ENCODE measurements at regions not wholly inside any gene's neighbourhood (a gene's known extent, or its start where the extent isn't known, plus 50 kb on each side); places are given as distances from the start of the nearest gene placed in this dataset.

DNA sequence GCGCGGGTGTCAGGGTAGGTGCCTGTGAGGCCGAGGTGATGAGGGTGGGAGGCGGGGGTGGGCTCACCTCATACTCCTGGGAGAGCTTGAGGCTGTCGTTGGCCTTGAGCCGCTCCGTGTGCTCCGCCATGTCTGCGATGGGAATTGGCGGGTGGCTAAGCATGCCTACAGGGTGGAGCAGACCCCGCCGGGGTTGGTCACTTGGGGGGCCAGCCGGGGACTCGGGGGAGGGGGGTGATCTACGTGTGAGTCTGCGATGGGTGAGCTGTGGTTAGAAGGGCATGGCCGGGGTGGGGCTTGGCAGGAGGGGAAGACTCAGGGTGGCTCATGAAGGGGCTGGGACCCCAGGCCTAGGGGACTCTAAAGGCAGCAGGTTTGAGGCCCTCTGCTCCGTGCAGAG is 125.2 kb downstream of the PTPRS start:
- no peak for TF ChIP-seq CTCF (IDR thresholded peaks at IDR 0.05)
- TF ChIP-seq EZH2 (IDR thresholded peaks at IDR 0.05; ENCODE audit: borderline replicate concordance, insufficient read depth, low read depth, low read length, poor library complexity, severe bottlenecking) = no peak
